Ovary (tissue), 3 donors: ENCODE measurements at regions not wholly inside any gene's neighbourhood (a gene's known extent, or its start where the extent isn't known, plus 50 kb on each side); places are given as distances from the start of the nearest gene placed in this dataset.

Experiments
- EP300 ChIP-seq: sonication (generic); formaldehyde crosslinking; IDR thresholded peaks from one replicate; pipeline ENCODE4 v1.6.1; 2017; ENCODE audit warnings: antibody characterized with exemption
- POLR2A ChIP-seq: fragments of 450-650 bp; IDR thresholded peaks from one replicate; pipeline ENCODE4 v1.6.1; 2017; ENCODE audit warnings: antibody characterized with exemption, mild to moderate bottlenecking, moderate library complexity
- TF ChIP-seq, protein P1 (sequence below), 3 donors: fragments of 450-650 bp in 2 of 3; fragments of 200-600 bp in 1 of 3; IDR thresholded peaks; one replicate each; pipeline versions ENCODE4 v1.5.1 to v1.8.0; 2016 to 2022; ENCODE audit warnings: antibody characterized with exemption in 3 of 3, mild to moderate bottlenecking in 1 of 3
- donor health status: DM: no; HTN: no; CAD: no.

DNA sequence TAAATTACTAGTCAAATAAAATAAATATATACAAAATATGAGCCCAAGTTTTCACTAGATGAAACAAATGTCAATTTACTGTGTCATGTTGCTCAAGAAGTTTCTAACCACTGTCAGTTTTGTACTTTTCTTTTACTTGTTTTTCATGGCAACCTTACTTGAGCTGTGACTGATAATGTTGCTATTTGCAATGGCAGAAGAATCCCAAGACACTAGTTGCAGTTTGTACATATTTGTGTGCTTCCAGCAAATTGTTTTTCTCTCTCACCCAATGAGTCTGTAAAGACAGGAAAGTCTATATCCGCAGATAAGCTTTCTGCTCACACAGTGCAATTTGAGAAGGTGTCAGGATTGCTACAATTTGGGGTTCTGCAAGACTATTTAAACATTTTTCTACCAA is 338.6 kb upstream of the PCSK5 start:
- TF ChIP-seq EP300: no peak
- TF ChIP-seq POLR2A: no peak
- TF ChIP-seq, protein P1, sequence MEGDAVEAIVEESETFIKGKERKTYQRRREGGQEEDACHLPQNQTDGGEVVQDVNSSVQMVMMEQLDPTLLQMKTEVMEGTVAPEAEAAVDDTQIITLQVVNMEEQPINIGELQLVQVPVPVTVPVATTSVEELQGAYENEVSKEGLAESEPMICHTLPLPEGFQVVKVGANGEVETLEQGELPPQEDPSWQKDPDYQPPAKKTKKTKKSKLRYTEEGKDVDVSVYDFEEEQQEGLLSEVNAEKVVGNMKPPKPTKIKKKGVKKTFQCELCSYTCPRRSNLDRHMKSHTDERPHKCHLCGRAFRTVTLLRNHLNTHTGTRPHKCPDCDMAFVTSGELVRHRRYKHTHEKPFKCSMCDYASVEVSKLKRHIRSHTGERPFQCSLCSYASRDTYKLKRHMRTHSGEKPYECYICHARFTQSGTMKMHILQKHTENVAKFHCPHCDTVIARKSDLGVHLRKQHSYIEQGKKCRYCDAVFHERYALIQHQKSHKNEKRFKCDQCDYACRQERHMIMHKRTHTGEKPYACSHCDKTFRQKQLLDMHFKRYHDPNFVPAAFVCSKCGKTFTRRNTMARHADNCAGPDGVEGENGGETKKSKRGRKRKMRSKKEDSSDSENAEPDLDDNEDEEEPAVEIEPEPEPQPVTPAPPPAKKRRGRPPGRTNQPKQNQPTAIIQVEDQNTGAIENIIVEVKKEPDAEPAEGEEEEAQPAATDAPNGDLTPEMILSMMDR (IDR thresholded peaks at IDR 0.05): no peak
